Endodermal cell (in vitro differentiated cells): ENCODE measurements at regions not wholly inside any gene's neighbourhood (a gene's known extent, or its start where the extent isn't known, plus 50 kb on each side); places are given as distances from the start of the nearest gene placed in this dataset.

Experiments used
- DNase-seq: peaks from one replicate; pipeline ENCODE4 v3.0.0-alpha.2; 2017
- H3K27ac ChIP-seq: 2 replicates; pipeline ENCODE4 v1.5.1; 2013; ENCODE audit warnings: mild to moderate bottlenecking, low read depth, low read length, moderate library complexity
- H3K27me3 ChIP-seq: 2 replicates; pipeline ENCODE4 v1.6.1; 2013; ENCODE audit warnings: mild to moderate bottlenecking, low read length, moderate library complexity; ENCODE audit not compliant: insufficient read depth, control insufficient read depth, poor library complexity, severe bottlenecking
- H3K36me3 ChIP-seq: 2 replicates; pipeline ENCODE4 v1.7.0; 2013; ENCODE audit warnings: mild to moderate bottlenecking, low read length, moderate library complexity; ENCODE audit not compliant: control insufficient read depth, insufficient read depth
- H3K4me1 ChIP-seq: one replicate; pipeline ENCODE4 v1.7.0; 2013; ENCODE audit warnings: low read length; ENCODE audit not compliant: control insufficient read depth, insufficient read depth
- H3K4me3 ChIP-seq: 2 replicates; pipeline ENCODE4 v1.5.1; 2013; ENCODE audit warnings: mild to moderate bottlenecking, low read length, moderate library complexity
- H3K9ac ChIP-seq: 2 replicates; pipeline ENCODE4 v1.6.1; 2013; ENCODE audit warnings: mild to moderate bottlenecking, low read length, moderate library complexity; ENCODE audit not compliant: poor library complexity, severe bottlenecking; ENCODE audit errors: extremely low read depth
- H3K9me3 ChIP-seq: 2 replicates; pipeline ENCODE4 v1.6.1; 2013; ENCODE audit warnings: mild to moderate bottlenecking, low read length, moderate library complexity; ENCODE audit not compliant: control insufficient read depth
- H3K27ac Mint-ChIP-seq: 2 replicates; pipeline ENCODE4 v1.8.0; 2020; ENCODE audit warnings: mixed read lengths
- H3K27me3 Mint-ChIP-seq: 2 replicates; pipeline ENCODE4 v1.8.0; 2021; ENCODE audit warnings: mild to moderate bottlenecking, mixed read lengths; ENCODE audit not compliant: insufficient read depth
- H3K36me3 Mint-ChIP-seq: 2 replicates; pipeline ENCODE4 v1.8.0; 2020; ENCODE audit warnings: low read depth, mixed read lengths
- H3K4me1 Mint-ChIP-seq: 2 replicates; pipeline ENCODE4 v1.8.0; 2020; ENCODE audit warnings: mixed read lengths
- H3K4me3 Mint-ChIP-seq: 2 replicates; pipeline ENCODE4 v1.8.0; 2020; ENCODE audit warnings: mild to moderate bottlenecking, moderate library complexity, mixed read lengths
- H3K9me3 Mint-ChIP-seq: 2 replicates; pipeline ENCODE4 v1.8.0; 2020; ENCODE audit warnings: mild to moderate bottlenecking, mixed read lengths
- CTCF ChIP-seq: fragments of 200-600 bp; sonication (generic); conservative IDR thresholded peaks from 2 replicates; pipeline ENCODE4 v1.5.0; 2021; ENCODE audit warnings: antibody characterized with exemption, mild to moderate bottlenecking
- WGBS, 2 experiments: methylation state at CpG; one replicate each; pipeline versions ENCODE4 v1.1.5 to v1.1.7; 2013; ENCODE audit warnings: missing lambda C conversion rate in 2 of 2, mixed read lengths in 1 of 2; ENCODE audit not compliant: insufficient coverage in 1 of 2, insufficient read length in 1 of 2; 5-methylcytosine and 5-hydroxymethylcytosine counted together

- Histone ChIP-seq H3K9me3 (no peaks in the 10 kb centered on the region), H3K36me3 (no peaks in the 10 kb centered on the region), H3K27me3 (no peaks in the 10 kb centered on the region), H3K4me3 (no peak overlapping the region), H3K4me1 (no peaks in the 10 kb centered on the region), H3K9ac (no peak overlapping the region), H3K27ac (no peak overlapping the region)
- Mint-ChIP-seq H3K4me3 (no peak overlapping the region), H3K4me1 (no peaks in the 10 kb centered on the region), H3K36me3 (no peaks in the 10 kb centered on the region), H3K9me3 (peaks cover 6% of the 10 kb centered on the region), H3K27me3 (no peaks in the 10 kb centered on the region), H3K27ac (no peak overlapping the region)
- no peak for TF ChIP-seq CTCF
- WGBS, 2 experiments, result 91 to 100% methylated on average over 2 of the region's 2 CpGs
- no peak for DNase-seq
Observed at GRCh38 chr20:4445331-4445730, 196.2 kb upstream of the ADRA1D start.

GRCh38 chr20:4444404-4444803 is 195.3 kb upstream of the ADRA1D start:
- 80 to 94% methylated on average over 2 of the region's 2 CpGs for WGBS, 2 experiments
- Mint-ChIP-seq H3K4me3 (no peak overlapping the region), H3K27ac (no peak overlapping the region), H3K27me3 (no peaks in the 10 kb centered on the region), H3K9me3 (peaks cover 6% of the 10 kb centered on the region), H3K4me1 (no peaks in the 10 kb centered on the region), H3K36me3 (no peaks in the 10 kb centered on the region)
- no peak for TF ChIP-seq CTCF
- no peak overlapping the region for H3K9ac ChIP-seq
- no peaks in the 10 kb centered on the region for H3K4me1 ChIP-seq
- H3K4me3 ChIP-seq, result no peak overlapping the region
- H3K9me3 ChIP-seq, result no peaks in the 10 kb centered on the region
- H3K27me3 ChIP-seq, result no peaks in the 10 kb centered on the region
- H3K36me3 ChIP-seq, result no peaks in the 10 kb centered on the region
- no peak for DNase-seq
- H3K27ac ChIP-seq, result no peak overlapping the region

- H3K36me3 ChIP-seq, result no peaks in the 10 kb centered on the region
- H3K27ac ChIP-seq, result no peak overlapping the region
- Mint-ChIP-seq H3K4me3 (no peak overlapping the region), H3K27ac (no peak overlapping the region), H3K36me3 (no peaks in the 10 kb centered on the region), H3K4me1 (no peaks in the 10 kb centered on the region), H3K27me3 (no peaks in the 10 kb centered on the region), H3K9me3 (peaks cover 6% of the 10 kb centered on the region)
- DNase-seq, result no peak
- no peaks in the 10 kb centered on the region for H3K4me1 ChIP-seq
- 88 to 100% methylated on average over 1 to 4 of the region's 4 CpGs for WGBS, 2 experiments
- H3K9ac ChIP-seq, result no peak overlapping the region
- TF ChIP-seq CTCF, result no peak
- H3K9me3 ChIP-seq, result no peaks in the 10 kb centered on the region
- H3K27me3 ChIP-seq, result no peaks in the 10 kb centered on the region
- no peak overlapping the region for H3K4me3 ChIP-seq
Observed at GRCh38 chr20:4443016-4443415, 193.9 kb upstream of the ADRA1D start.
